ENCODE measurements at regions not wholly inside any gene's neighbourhood (a gene's known extent, or its start where the extent isn't known, plus 50 kb on each side); places are given as distances from the start of the nearest gene placed in this dataset.

GRCh38 chr10:42490368-42490767, 148.0 kb downstream of the ZNF33B start:
- TF ChIP-seq POLR2A (IDR thresholded peaks at IDR 0.05; ENCODE audit: borderline replicate concordance, extremely low read depth, insufficient read depth, insufficient read length) (no peak), EZH2phosphoT487 (IDR thresholded peaks at IDR 0.05; ENCODE audit: borderline replicate concordance) (no peak), CTCF (IDR thresholded peaks at IDR 0.05 in 2 of 3, conservative IDR thresholded peaks at IDR 0.05 in 1 of 3; ENCODE audit: borderline replicate concordance in 1 of 3, insufficient read depth in 1 of 3, low read depth in 2 of 3, low read length in 2 of 3) (no peak), JUND (IDR thresholded peaks at IDR 0.05) (no peak), SRF (IDR thresholded peaks at IDR 0.05; ENCODE audit: low read depth) (no peak), RAD21 (IDR thresholded peaks at IDR 0.05; ENCODE audit: low read depth) (no peak), ZFX (IDR thresholded peaks at IDR 0.05) (no peak), YY1 (IDR thresholded peaks at IDR 0.05; ENCODE audit: extremely low read depth, insufficient replicate concordance, low read depth, low read length) (no peak), POLR2AphosphoS5 (IDR thresholded peaks at IDR 0.05; ENCODE audit: low read depth, low read length) (no peak), EZH2 (IDR thresholded peaks at IDR 0.05) (no peak), SP1 (IDR thresholded peaks at IDR 0.05; ENCODE audit: low read depth) (no peak)
- TF ChIP-seq, protein P1, sequence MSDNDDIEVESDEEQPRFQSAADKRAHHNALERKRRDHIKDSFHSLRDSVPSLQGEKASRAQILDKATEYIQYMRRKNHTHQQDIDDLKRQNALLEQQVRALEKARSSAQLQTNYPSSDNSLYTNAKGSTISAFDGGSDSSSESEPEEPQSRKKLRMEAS (IDR thresholded peaks at IDR 0.05) = no peak
